K562 (cell line): ENCODE measurements at regions not wholly inside any gene's neighbourhood (a gene's known extent, or its start where the extent isn't known, plus 50 kb on each side); places are given as distances from the start of the nearest gene placed in this dataset.

Experiments used
- ATAC-seq: fragments of 200-7000 bp; cut with Tn5 transposase; 3 replicates; pipeline ENCODE4 v1.9.1; 2020; ENCODE audit warnings: moderate library complexity
- BruUV-seq: library from RNA; stranded (reverse); fragments of 400-500 nt; replicated peaks from 2 replicates; lab custom pipeline; 2021; lab: Mats Ljungman, UMichigan
- CTCF ChIA-PET: fragments of 300-600 bp; formaldehyde crosslinking; extraction: SDS; loops from one replicate; lab custom pipeline; 2021; ENCODE audit warnings: low intra/inter-chr PET ratio; lab: Yijun Ruan, JAX
- POLR2A ChIA-PET: fragments of 300-600, 350-650 bp; sonication (Branson Sonifier 250); formaldehyde crosslinking; extraction: SDS; loops from one replicate; lab custom pipeline; 2021; ENCODE audit warnings: antibody characterized with exemption, inconsistent platforms; lab: Yijun Ruan, JAX
- DNase-seq, 4 experiments: peaks; one replicate each; pipeline versions ENCODE4 v3.0.0 to v3.0.0-alpha.2; 2011 to 2018; ENCODE audit warnings: low spot score in 3 of 4, mixed read lengths in 3 of 4; ENCODE audit errors: extremely low read depth in 1 of 4
- FAIRE-seq: peaks from 2 replicates; lab custom pipeline; 2011; peaks lifted over from hg19 to GRCh38; lab: Jason Lieb, UNC
- H2AFZ ChIP-seq: 2 replicates; pipeline ENCODE4 v1.6.0; 2011; ENCODE audit warnings: low read depth, low read length, control low read depth, inconsistent platforms
- H3K27ac ChIP-seq: fragments of 200-600 bp; 3 replicates; pipeline ENCODE4 v1.8.0; 2011; ENCODE audit warnings: low read depth, mild to moderate bottlenecking, control low read depth, inconsistent platforms, low read length, moderate library complexity, mixed read lengths; ENCODE audit errors: extremely low read depth
- H3K27me3 ChIP-seq, 2 experiments: fragments of 300-600 bp in 1 of 2; 2 replicates in 1 of 2; 3 replicates in 1 of 2; pipeline versions ENCODE4 v1.6.0 to v1.8.0; 2011; ENCODE audit warnings: inconsistent platforms in 2 of 2, low read length in 2 of 2, mild to moderate bottlenecking in 1 of 2, mixed read lengths in 1 of 2, moderate library complexity in 1 of 2; ENCODE audit not compliant: control insufficient read depth in 2 of 2, insufficient read depth in 2 of 2
- H3K36me3 ChIP-seq: fragments of 300-600 bp; 3 replicates; pipeline ENCODE4 v1.8.0; 2011; ENCODE audit warnings: mild to moderate bottlenecking, low read length, inconsistent platforms; ENCODE audit not compliant: control insufficient read depth, insufficient read depth
- H3K4me1 ChIP-seq, 2 experiments: fragments of 200-600 bp in 1 of 2; replicated peaks in 1 of 2; 2 replicates in 1 of 2; 3 replicates in 1 of 2; pipeline versions ENCODE4 v1.5.1 to v1.8.0; 2011; ENCODE audit warnings: inconsistent platforms in 2 of 2, low read length in 2 of 2, mild to moderate bottlenecking in 1 of 2, mixed read lengths in 1 of 2, moderate library complexity in 1 of 2; ENCODE audit not compliant: control insufficient read depth in 2 of 2, insufficient read depth in 2 of 2
- H3K4me2 ChIP-seq: 2 replicates; pipeline ENCODE4 v1.6.1; 2011; ENCODE audit warnings: low read length, control low read depth, inconsistent platforms, mixed read lengths; ENCODE audit not compliant: insufficient read depth
- H3K4me3 ChIP-seq: fragments of 200-600 bp; sonication (generic), shearing (Covaris generic); 2 replicates; pipeline ENCODE4 v1.5.1; 2016; ENCODE audit warnings: control low read depth, inconsistent platforms
- H3K79me2 ChIP-seq: fragments of 200-600 bp; 3 replicates; pipeline ENCODE4 v1.8.0; 2011; ENCODE audit warnings: low read length, inconsistent platforms; ENCODE audit not compliant: control insufficient read depth, insufficient read depth
- H3K9ac ChIP-seq, 2 experiments: 2 replicates each; pipeline versions ENCODE4 v1.6.0 to v1.6.1; 2011; ENCODE audit warnings: low read depth in 2 of 2, low read length in 2 of 2, control low read depth in 1 of 2, inconsistent platforms in 1 of 2, mild to moderate bottlenecking in 1 of 2, mixed read lengths in 1 of 2; ENCODE audit not compliant: insufficient read depth in 1 of 2
- H3K9me1 ChIP-seq: one replicate; pipeline ENCODE4 v1.6.0; 2011; ENCODE audit warnings: inconsistent platforms, mild to moderate bottlenecking, low read length, moderate library complexity; ENCODE audit not compliant: control insufficient read depth, insufficient read depth
- H3K9me3 ChIP-seq: replicated peaks from 2 replicates; pipeline ENCODE4 v1.5.1; 2011; ENCODE audit warnings: low read depth, low read length, inconsistent platforms; ENCODE audit not compliant: control insufficient read depth, insufficient read depth
- H4K20me1 ChIP-seq: replicated peaks from 2 replicates; pipeline ENCODE4 v1.6.1; 2011; ENCODE audit warnings: low read length, inconsistent platforms, mixed read lengths; ENCODE audit not compliant: control insufficient read depth, insufficient read depth
- ATF6 ChIP-seq: sonication (generic); formaldehyde crosslinking; IDR thresholded peaks from 2 replicates; pipeline ENCODE4 v1.4.0; 2020; ENCODE audit warnings: mild to moderate bottlenecking, missing genetic modification reagents
- CLOCK ChIP-seq: fragments of 250-450 bp; sonication (Bioruptor Pico); IDR thresholded peaks from 2 replicates; pipeline ENCODE4 v1.4.0; 2020; ENCODE audit warnings: mild to moderate bottlenecking, moderate library complexity, borderline replicate concordance
- E2F5 ChIP-seq: sonication (generic); formaldehyde crosslinking; IDR thresholded peaks from 2 replicates; pipeline ENCODE4 v1.8.0; 2022; ENCODE audit warnings: mild to moderate bottlenecking, missing genetic modification reagents
- FOXJ3 ChIP-seq: sonication (generic); formaldehyde crosslinking; IDR thresholded peaks from 2 replicates; pipeline ENCODE4 v1.4.0; 2020; ENCODE audit warnings: mild to moderate bottlenecking, missing genetic modification reagents
- HES1 ChIP-seq: fragments of 450-650 bp; IDR thresholded peaks from 2 replicates; pipeline ENCODE4 v1.6.1; 2016; ENCODE audit warnings: low read depth, mild to moderate bottlenecking, moderate library complexity
- RUNX1 ChIP-seq: sonication (generic); IDR thresholded peaks from 2 replicates; pipeline ENCODE4 v1.6.1; 2016; ENCODE audit warnings: antibody characterized with exemption, low read depth
- SRF ChIP-seq, 2 experiments: fragments of 250-450, 450-650 bp in 1 of 2; sonication (Bioruptor Pico) in 1 of 2; sonication (generic) in 1 of 2; formaldehyde crosslinking; IDR thresholded peaks; 2 replicates each; pipeline versions ENCODE4 v1.5.0 to v1.5.1; 2020 to 2022; ENCODE audit warnings: mild to moderate bottlenecking in 1 of 2, missing genetic modification reagents in 1 of 2
- SRSF9 ChIP-seq: fragments of 200-400 bp; formaldehyde crosslinking; IDR thresholded peaks from 2 replicates; pipeline ENCODE4 v1.6.1; 2017; ENCODE audit warnings: low read depth, low read length, borderline replicate concordance
- ZBTB43 ChIP-seq: sonication (generic); formaldehyde crosslinking; IDR thresholded peaks from 2 replicates; pipeline ENCODE4 v1.8.0; 2023; ENCODE audit warnings: mild to moderate bottlenecking, missing genetic modification reagents
- ZNF436 ChIP-seq: fragments of 250-450, 450-650 bp; sonication (Bioruptor Pico); formaldehyde crosslinking; IDR thresholded peaks from 2 replicates; pipeline ENCODE4 v1.7.0; 2020; ENCODE audit warnings: mild to moderate bottlenecking
- ZNF584 ChIP-seq: fragments of 200-800 bp; sonication (Bioruptor generic); IDR thresholded peaks from 2 replicates; pipeline ENCODE4 v1.6.1; 2016; ENCODE audit warnings: low read depth, mild to moderate bottlenecking, missing genetic modification characterization, missing compliant biosample characterization
- WGBS: fragments of 100-300 bp; shearing (Covaris generic); methylation state at CpG from one replicate; pipeline ENCODE4 v1.1.6; 2016; ENCODE audit warnings: low coverage, mixed read lengths; ENCODE audit not compliant: insufficient coverage; ENCODE audit errors: missing lambda C conversion rate; 5-methylcytosine and 5-hydroxymethylcytosine counted together
- in situ Hi-C: fragments of 300-500 bp; cut with MboI; formaldehyde crosslinking; loops from 4 replicates; pipeline ENCODE4 v1.15.0; 2018; ENCODE audit warnings: inconsistent platforms, mixed read lengths
- intact Hi-C: fragments of 100-400 bp; cut with micrococcal nuclease; formaldehyde crosslinking; loops from 2 replicates; pipeline ENCODE4 v1.14.2; 2022

- no peak for ATAC-seq
- no TSS peak for BruUV-seq
- H3K4me2 ChIP-seq, result no peak overlapping the region
- no peak for FAIRE-seq
- intact Hi-C loops (no loop called here), in situ Hi-C loops (no loop called here)
- H3K36me3 ChIP-seq, result no peaks in the 10 kb centered on the region
- ChIA-PET POLR2A (interaction anchor here (0.7 kb wide), 1 partner anchor 54 kb away, joined by 3 read pairs; no protein-coding TSS in a partner anchor), CTCF (no interaction called here)
- 0% methylated on average over 1 of the region's 1 CpG for WGBS
- TF ChIP-seq RUNX1 (no peak), FOXJ3 (CRISPR knock-in tag) (no peak), CLOCK (CRISPR knock-in tag) (no peak), ZNF436 (CRISPR knock-in tag) (no peak), SRSF9 (no peak), ATF6 (CRISPR knock-in tag) (no peak), ZNF584 (no peak), E2F5 (CRISPR knock-in tag) (no peak), HES1 (no peak), ZBTB43 (CRISPR knock-in tag) (no peak), SRF (CRISPR knock-in tag; IDR thresholded peaks at IDR 0.05) (no peak)
- no peaks in the 10 kb centered on the region for H4K20me1 ChIP-seq
- no peaks in the 10 kb centered on the region for H3K4me1 ChIP-seq
- no peaks in the 10 kb centered on the region for H3K9me3 ChIP-seq
- H3K9me1 ChIP-seq, result no peaks in the 10 kb centered on the region
- no peaks in the 10 kb centered on the region; a peak in 1 of 5 replicates for H3K27me3 ChIP-seq
- no peak for DNase-seq
- H3K79me2 ChIP-seq, result no peaks in the 10 kb centered on the region
- H3K27ac ChIP-seq, result no peak overlapping the region
- no peak overlapping the region for H2AFZ ChIP-seq
- H3K4me3 ChIP-seq, result no peak overlapping the region
- no peak overlapping the region for H3K9ac ChIP-seq
Measured at GRCh38 chr2:30040147-30040546, 106.7 kb upstream of the YPEL5 start.
